ENCODE measurements at regions not wholly inside any gene's neighbourhood (a gene's known extent, or its start where the extent isn't known, plus 50 kb on each side); places are given as distances from the start of the nearest gene placed in this dataset.

- no peak for TF ChIP-seq ASH2L (IDR thresholded peaks at IDR 0.05; ENCODE audit: low read length)
- TF ChIP-seq SUZ12 (IDR thresholded peaks at IDR 0.05; ENCODE audit: low read length) = no peak
- no peak for TF ChIP-seq CHD7 (IDR thresholded peaks at IDR 0.05; ENCODE audit: insufficient replicate concordance, low read length)
- TF ChIP-seq SRF (IDR thresholded peaks at IDR 0.05; ENCODE audit: low read depth, low read length) = no peak
- no peak for TF ChIP-seq CBX5 (IDR thresholded peaks at IDR 0.05; ENCODE audit: low read depth, low read length)
- no peak for TF ChIP-seq TEAD4 (IDR thresholded peaks at IDR 0.05; ENCODE audit: low read depth, low read length)
- TF ChIP-seq TAF7 (optimal IDR thresholded peaks at IDR 0.05; ENCODE audit: borderline replicate concordance, low read depth, low read length) = no peak
Measured at GRCh38 chr3:178263236-178263916, 272.9 kb upstream of the KCNMB2 start (continued).
